ENCODE measurements at regions not wholly inside any gene's neighbourhood (a gene's known extent, or its start where the extent isn't known, plus 50 kb on each side); places are given as distances from the start of the nearest gene placed in this dataset.

DNA sequence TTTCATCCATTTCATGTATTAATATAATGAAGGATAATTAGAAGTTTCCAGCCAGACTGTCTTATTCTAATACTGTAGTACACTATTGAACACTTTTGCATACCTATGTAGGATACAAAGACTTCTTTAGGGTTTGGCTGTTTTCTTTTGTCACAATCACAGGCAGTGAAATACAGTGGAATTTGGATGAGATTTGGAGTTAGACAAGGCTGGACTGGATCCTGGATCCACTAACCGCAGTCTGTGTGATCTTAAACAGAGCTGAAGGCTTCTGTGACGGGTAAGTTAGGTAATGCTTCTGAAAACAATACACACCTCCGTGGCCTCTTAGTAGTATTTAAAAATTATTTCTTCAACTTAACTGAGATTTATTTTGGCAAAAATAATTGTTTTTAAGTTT is 1128.6 kb upstream of the CDH2 start:
- TF ChIP-seq, protein P1, sequence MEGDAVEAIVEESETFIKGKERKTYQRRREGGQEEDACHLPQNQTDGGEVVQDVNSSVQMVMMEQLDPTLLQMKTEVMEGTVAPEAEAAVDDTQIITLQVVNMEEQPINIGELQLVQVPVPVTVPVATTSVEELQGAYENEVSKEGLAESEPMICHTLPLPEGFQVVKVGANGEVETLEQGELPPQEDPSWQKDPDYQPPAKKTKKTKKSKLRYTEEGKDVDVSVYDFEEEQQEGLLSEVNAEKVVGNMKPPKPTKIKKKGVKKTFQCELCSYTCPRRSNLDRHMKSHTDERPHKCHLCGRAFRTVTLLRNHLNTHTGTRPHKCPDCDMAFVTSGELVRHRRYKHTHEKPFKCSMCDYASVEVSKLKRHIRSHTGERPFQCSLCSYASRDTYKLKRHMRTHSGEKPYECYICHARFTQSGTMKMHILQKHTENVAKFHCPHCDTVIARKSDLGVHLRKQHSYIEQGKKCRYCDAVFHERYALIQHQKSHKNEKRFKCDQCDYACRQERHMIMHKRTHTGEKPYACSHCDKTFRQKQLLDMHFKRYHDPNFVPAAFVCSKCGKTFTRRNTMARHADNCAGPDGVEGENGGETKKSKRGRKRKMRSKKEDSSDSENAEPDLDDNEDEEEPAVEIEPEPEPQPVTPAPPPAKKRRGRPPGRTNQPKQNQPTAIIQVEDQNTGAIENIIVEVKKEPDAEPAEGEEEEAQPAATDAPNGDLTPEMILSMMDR (IDR thresholded peaks at IDR 0.05; ENCODE audit: borderline replicate concordance, extremely low read depth, low read length, poor library complexity, severe bottlenecking) = no peak
- TF ChIP-seq EZH2 (IDR thresholded peaks at IDR 0.05; ENCODE audit: borderline replicate concordance, low read depth, low read length, severe bottlenecking) = no peak
